Neural crest cell (in vitro differentiated cells): ENCODE measurements at regions not wholly inside any gene's neighbourhood (a gene's known extent, or its start where the extent isn't known, plus 50 kb on each side); places are given as distances from the start of the nearest gene placed in this dataset.
"Not testable (repeated sequence)": the region's sequence is repeated elsewhere in the genome, so short reads cannot be mapped to it uniquely, and the experiment has no call there.

ENCODE experiments used
- DNase-seq: peaks from one replicate; pipeline ENCODE4 v3.0.0; 2021; ENCODE audit warnings: low read depth, mixed read lengths, low spot score
- H3K27ac Mint-ChIP-seq: one replicate; pipeline ENCODE4 v1.8.0; 2021; ENCODE audit warnings: mild to moderate bottlenecking, mixed read lengths; ENCODE audit not compliant: unreplicated experiment
- H3K27me3 Mint-ChIP-seq: 2 replicates; pipeline ENCODE4 v1.8.0; 2021; ENCODE audit warnings: low read depth, mild to moderate bottlenecking, mixed read lengths
- H3K36me3 Mint-ChIP-seq: 2 replicates; pipeline ENCODE4 v1.8.0; 2021; ENCODE audit warnings: low read depth, mild to moderate bottlenecking, mixed read lengths
- H3K4me1 Mint-ChIP-seq: 2 replicates; pipeline ENCODE4 v1.8.0; 2021; ENCODE audit warnings: mixed read lengths
- H3K4me3 Mint-ChIP-seq: one replicate; pipeline ENCODE4 v1.8.0; 2021; ENCODE audit warnings: mild to moderate bottlenecking, mixed read lengths
- H3K9me3 Mint-ChIP-seq: 2 replicates; pipeline ENCODE4 v1.8.0; 2021; ENCODE audit warnings: mixed read lengths
- CTCF ChIP-seq: fragments of 200-600 bp; sonication (generic); conservative IDR thresholded peaks from 2 replicates; pipeline ENCODE4 v1.5.0; 2021; ENCODE audit warnings: antibody characterized with exemption, mild to moderate bottlenecking

GRCh38 chrX:551306-551705, 79.3 kb upstream of the SHOX start:
- Mint-ChIP-seq H3K4me1 (no peaks in the 10 kb centered on the region), H3K9me3 (peaks cover 21% of the 10 kb centered on the region), H3K27me3 (peaks cover 26% of the 10 kb centered on the region), H3K27ac (no peak overlapping the region), H3K4me3 (no peak overlapping the region), H3K36me3 (no peaks in the 10 kb centered on the region)
- no peak for TF ChIP-seq CTCF
- no peak for DNase-seq

GRCh38 chrX:552496-552895, 78.1 kb upstream of the SHOX start:
- Mint-ChIP-seq H3K4me1 (no peaks in the 10 kb centered on the region), H3K27ac (no peak overlapping the region), H3K9me3 (peaks cover 21% of the 10 kb centered on the region), H3K4me3 (no peak overlapping the region), H3K27me3 (peaks cover 22% of the 10 kb centered on the region), H3K36me3 (no peaks in the 10 kb centered on the region)
- no peak for TF ChIP-seq CTCF
- DNase-seq: no peak

GRCh38 chrX:554271-554670, 76.3 kb upstream of the SHOX start:
- Mint-ChIP-seq H3K4me1 (no peaks in the 10 kb centered on the region), H3K27ac (no peak overlapping the region), H3K9me3 (peaks cover 17% of the 10 kb centered on the region), H3K36me3 (no peaks in the 10 kb centered on the region), H3K4me3 (no peak overlapping the region), H3K27me3 (peaks cover 17% of the 10 kb centered on the region)
- TF ChIP-seq CTCF: no peak
- no peak for DNase-seq

- Mint-ChIP-seq H3K9me3 (peaks cover under 1% of the 10 kb centered on the region), H3K36me3 (no peaks in the 10 kb centered on the region), H3K27me3 (peaks cover 10% of the 10 kb centered on the region), H3K4me1 (no peaks in the 10 kb centered on the region), H3K27ac (no peak overlapping the region), H3K4me3 (no peak overlapping the region)
- no peak for TF ChIP-seq CTCF
- DNase-seq: no peak
Measured at GRCh38 chrX:555725-556666, 74.6 kb upstream of the SHOX start.

GRCh38 chrX:557601-558000, 73.0 kb upstream of the SHOX start:
- H3K4me1 Mint-ChIP-seq, H3K9me3 Mint-ChIP-seq, H3K36me3 Mint-ChIP-seq, H3K4me3 Mint-ChIP-seq, DNase-seq, H3K27ac Mint-ChIP-seq: not testable (repeated sequence)
- peaks cover 22% of the 10 kb centered on the region for H3K27me3 Mint-ChIP-seq

GRCh38 chrX:559282-559681, 71.3 kb upstream of the SHOX start:
- H3K27me3 Mint-ChIP-seq: peaks cover 23% of the 10 kb centered on the region
- not testable (repeated sequence) for H3K4me3 Mint-ChIP-seq, H3K36me3 Mint-ChIP-seq, H3K4me1 Mint-ChIP-seq, DNase-seq, H3K9me3 Mint-ChIP-seq, H3K27ac Mint-ChIP-seq
